Activated B cell treated with CpG ODN at 0.5 μM for 24 hours (primary cell): ENCODE measurements at regions not wholly inside any gene's neighbourhood (a gene's known extent, or its start where the extent isn't known, plus 50 kb on each side); places are given as distances from the start of the nearest gene placed in this dataset.

Experiments used
- ATAC-seq: fragments of 200-7000 bp; cut with Tn5 transposase; one replicate; pipeline ENCODE4 v1.10.0; 2021; ENCODE audit warnings: low read depth, mild to moderate bottlenecking, moderate library complexity
- CTCF ChIA-PET: fragments of 350-600 bp; sonication (Branson Sonifier 250); formaldehyde crosslinking; loops from one replicate; lab custom pipeline; 2021; ENCODE audit warnings: antibody characterized with exemption; lab: Charles Lee
- POLR2A ChIA-PET: fragments of 350-600 bp; sonication (Branson Sonifier 250); formaldehyde crosslinking; loops from one replicate; lab custom pipeline; 2021; ENCODE audit warnings: antibody characterized with exemption; lab: Charles Lee
- DNase-seq: peaks from one replicate; pipeline ENCODE4 v3.0.0; 2022
- H3K27ac Mint-ChIP-seq: one replicate; pipeline ENCODE4 v1.8.0; 2020; ENCODE audit warnings: mixed read lengths
- H3K27me3 Mint-ChIP-seq: one replicate; pipeline ENCODE4 v1.8.0; 2021; ENCODE audit warnings: mixed read lengths
- H3K36me3 Mint-ChIP-seq: one replicate; pipeline ENCODE4 v1.8.0; 2021; ENCODE audit warnings: low read depth, mixed read lengths
- H3K4me1 Mint-ChIP-seq: one replicate; pipeline ENCODE4 v1.8.0; 2021; ENCODE audit warnings: mixed read lengths
- H3K4me3 Mint-ChIP-seq: one replicate; pipeline ENCODE4 v1.8.0; 2020; ENCODE audit warnings: mild to moderate bottlenecking, mixed read lengths
- H3K9me3 Mint-ChIP-seq: one replicate; pipeline ENCODE4 v1.8.0; 2020; ENCODE audit warnings: mixed read lengths
- intact Hi-C: fragments of 100-400 bp; cut with micrococcal nuclease; formaldehyde crosslinking; loops from one replicate; pipeline ENCODE4 v1.15.1; 2024
- TF ChIP-seq, protein P1 (sequence below): fragments of 200-600 bp; IDR thresholded peaks from one replicate; pipeline ENCODE4 v1.8.0; 2022; ENCODE audit warnings: antibody characterized with exemption, mild to moderate bottlenecking

DNA sequence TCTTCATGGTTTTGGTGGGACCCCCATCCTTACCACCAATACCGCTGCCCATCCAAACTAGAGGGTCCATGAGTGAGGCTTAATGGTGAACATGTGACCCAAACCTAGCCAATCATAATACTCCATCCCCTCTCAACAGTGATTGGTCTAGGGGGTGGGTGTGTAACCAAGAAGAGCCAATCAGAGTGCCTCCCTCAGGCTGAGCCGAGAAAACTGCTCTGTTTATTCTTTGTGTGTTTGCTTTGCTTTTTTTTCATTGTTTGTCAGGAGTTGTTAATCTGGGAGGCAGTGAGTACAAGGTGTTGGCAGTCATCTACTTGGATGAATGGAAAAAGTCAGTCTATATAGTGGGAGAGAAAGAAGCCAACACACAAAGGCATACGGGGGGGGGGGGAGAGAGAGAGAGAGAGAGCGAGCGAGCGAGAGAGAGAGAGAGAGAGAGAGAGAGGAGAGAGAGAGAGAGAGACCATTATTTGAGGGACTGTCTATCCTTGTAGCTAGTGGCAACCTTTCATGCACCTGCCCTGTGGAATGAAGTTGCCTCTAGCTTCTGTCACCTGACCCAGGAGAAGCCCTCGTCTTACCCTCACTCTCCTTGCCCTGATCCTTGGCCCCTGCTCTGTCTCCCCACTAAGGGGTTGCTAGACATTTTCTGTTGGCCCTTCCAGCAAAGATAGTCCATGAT lies 441.7 kb downstream of the TYW1 start:
- H3K9me3 Mint-ChIP-seq: peaks cover 4% of the 10 kb centered on the region

DNA sequence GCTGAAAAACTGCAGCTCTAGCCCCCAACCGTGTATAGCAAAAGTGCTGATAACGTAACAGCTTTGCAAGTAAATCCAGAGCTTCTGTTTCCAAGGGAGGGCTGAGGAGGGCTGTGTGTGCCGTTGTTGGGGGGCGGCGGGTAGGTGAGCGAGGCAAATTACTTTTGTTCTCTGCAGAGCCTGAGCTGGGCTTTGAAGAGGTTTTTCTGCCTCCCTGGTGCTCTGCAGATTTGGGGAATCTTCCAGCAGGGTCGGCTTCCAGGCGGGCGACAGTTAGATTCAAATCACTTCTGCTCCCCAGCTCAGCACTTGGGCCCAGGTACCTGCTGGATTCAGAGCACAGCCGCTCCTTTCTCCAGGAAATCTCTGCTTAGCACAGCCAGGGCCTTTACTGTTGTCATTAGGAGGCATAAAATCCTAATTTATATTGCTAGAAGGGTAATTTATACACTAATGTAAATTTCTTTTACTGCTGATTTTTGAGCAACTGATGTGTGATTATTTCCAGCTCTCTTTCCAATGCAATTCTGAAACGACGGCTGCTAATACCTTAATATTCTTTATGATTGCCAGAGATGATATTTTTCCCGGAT lies 442.4 kb downstream of the TYW1 start:
- TF ChIP-seq, protein P1, sequence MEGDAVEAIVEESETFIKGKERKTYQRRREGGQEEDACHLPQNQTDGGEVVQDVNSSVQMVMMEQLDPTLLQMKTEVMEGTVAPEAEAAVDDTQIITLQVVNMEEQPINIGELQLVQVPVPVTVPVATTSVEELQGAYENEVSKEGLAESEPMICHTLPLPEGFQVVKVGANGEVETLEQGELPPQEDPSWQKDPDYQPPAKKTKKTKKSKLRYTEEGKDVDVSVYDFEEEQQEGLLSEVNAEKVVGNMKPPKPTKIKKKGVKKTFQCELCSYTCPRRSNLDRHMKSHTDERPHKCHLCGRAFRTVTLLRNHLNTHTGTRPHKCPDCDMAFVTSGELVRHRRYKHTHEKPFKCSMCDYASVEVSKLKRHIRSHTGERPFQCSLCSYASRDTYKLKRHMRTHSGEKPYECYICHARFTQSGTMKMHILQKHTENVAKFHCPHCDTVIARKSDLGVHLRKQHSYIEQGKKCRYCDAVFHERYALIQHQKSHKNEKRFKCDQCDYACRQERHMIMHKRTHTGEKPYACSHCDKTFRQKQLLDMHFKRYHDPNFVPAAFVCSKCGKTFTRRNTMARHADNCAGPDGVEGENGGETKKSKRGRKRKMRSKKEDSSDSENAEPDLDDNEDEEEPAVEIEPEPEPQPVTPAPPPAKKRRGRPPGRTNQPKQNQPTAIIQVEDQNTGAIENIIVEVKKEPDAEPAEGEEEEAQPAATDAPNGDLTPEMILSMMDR: no peak
- ChIA-PET POLR2A (no interaction called here), CTCF (no interaction called here)
- H3K36me3 Mint-ChIP-seq: no peaks in the 10 kb centered on the region
- H3K4me1 Mint-ChIP-seq: no peaks in the 10 kb centered on the region
- DNase-seq (no peak), ATAC-seq (no peak)
- intact Hi-C loops: no loop called here
- no peak overlapping the region for H3K4me3 Mint-ChIP-seq
- H3K27ac Mint-ChIP-seq: no peak overlapping the region
- peaks cover 2% of the 10 kb centered on the region for H3K9me3 Mint-ChIP-seq
- H3K27me3 Mint-ChIP-seq: no peaks in the 10 kb centered on the region

More for the DNA sequence above, 441.7 kb downstream of the TYW1 start:
- no peak overlapping the region for H3K4me3 Mint-ChIP-seq
- ChIA-PET POLR2A (no interaction called here), CTCF (no interaction called here)
- DNase-seq (no peak), ATAC-seq (no peak)
- H3K4me1 Mint-ChIP-seq: no peaks in the 10 kb centered on the region
- intact Hi-C loops: no loop called here
- TF ChIP-seq, protein P1: no peak
- H3K36me3 Mint-ChIP-seq: no peaks in the 10 kb centered on the region
- no peaks in the 10 kb centered on the region for H3K27me3 Mint-ChIP-seq
- H3K27ac Mint-ChIP-seq: no peak overlapping the region

DNA sequence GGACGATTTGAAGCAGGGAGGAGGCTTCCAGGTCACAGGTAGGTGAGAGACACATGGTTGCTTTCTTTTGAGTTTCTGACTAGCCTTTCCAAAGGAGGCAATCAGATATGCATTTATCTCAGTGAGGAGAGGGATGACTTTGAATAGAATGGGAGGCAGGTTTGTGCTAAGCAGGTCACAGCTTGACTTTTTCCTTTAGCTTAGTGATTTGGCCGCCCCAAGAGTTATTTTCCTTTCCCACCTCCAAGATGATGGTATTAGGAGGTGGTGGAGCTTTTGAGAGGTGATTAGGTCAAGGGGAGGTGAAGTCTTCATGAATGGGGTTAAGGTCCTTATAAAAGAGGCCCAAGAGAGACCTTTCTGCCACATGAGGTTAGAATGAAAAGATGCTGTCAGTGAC lies 443.7 kb downstream of the TYW1 start:
- Mint-ChIP-seq H3K9me3 (peaks cover 6% of the 10 kb centered on the region), H3K36me3 (no peaks in the 10 kb centered on the region), H3K4me1 (no peaks in the 10 kb centered on the region), H3K27ac (no peak overlapping the region), H3K27me3 (no peaks in the 10 kb centered on the region), H3K4me3 (no peak overlapping the region)
- CTCF ChIA-PET: no interaction called here
- POLR2A ChIA-PET: no interaction called here
- TF ChIP-seq, protein P1: no peak
- ATAC-seq (no peak), DNase-seq (no peak)
- intact Hi-C loops: no loop called here

DNA sequence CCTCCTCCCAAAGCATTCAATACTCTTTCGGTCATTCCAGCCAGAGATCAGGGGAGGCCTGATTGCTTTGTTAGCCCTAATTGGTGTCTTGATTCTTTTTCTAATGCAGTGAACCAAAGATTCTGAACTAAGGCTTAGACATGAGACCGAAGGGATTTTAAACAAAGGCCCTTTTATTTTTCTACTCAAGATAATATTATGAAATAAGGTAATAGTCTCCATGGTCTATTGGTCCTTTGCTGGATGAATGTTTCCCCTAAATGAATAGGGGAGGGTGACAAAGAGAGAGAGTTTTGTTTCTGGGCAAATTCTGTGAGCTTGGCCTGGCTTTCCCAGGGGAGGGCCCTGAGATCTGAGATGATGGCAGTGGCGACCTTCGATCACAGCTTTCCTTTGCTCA lies 449.1 kb downstream of the TYW1 start:
- H3K27ac Mint-ChIP-seq: no peak overlapping the region
- no peaks in the 10 kb centered on the region for H3K27me3 Mint-ChIP-seq
- H3K4me1 Mint-ChIP-seq: no peaks in the 10 kb centered on the region
- no peak for ATAC-seq
- H3K9me3 Mint-ChIP-seq: peaks cover 8% of the 10 kb centered on the region
- no peaks in the 10 kb centered on the region for H3K36me3 Mint-ChIP-seq
- H3K4me3 Mint-ChIP-seq: no peak overlapping the region
- no peak for DNase-seq
- ChIA-PET POLR2A (no interaction called here), CTCF (no interaction called here)
- TF ChIP-seq, protein P1: no peak
- intact Hi-C loops: no loop called here

DNA sequence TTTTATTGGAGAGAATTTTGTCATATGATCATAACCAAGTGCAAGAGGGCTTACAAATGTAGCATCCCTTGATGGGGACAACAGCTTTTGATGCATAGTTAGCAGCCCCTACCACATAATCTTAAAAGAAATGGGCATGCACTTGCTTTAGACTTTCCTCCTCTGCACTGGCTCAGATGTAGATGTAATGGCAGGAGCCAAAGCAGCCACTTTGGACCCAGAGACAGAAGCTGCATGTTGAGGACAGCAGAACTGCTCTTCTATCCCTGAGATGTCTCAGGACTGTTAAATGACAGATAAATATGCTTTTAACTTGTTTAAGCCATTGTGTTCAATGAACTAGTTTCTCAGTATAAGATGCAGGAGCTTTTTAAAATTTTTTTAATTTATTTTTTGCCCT lies 450.7 kb downstream of the TYW1 start:
- Mint-ChIP-seq H3K4me1 (no peaks in the 10 kb centered on the region), H3K27ac (no peak overlapping the region), H3K4me3 (no peak overlapping the region), H3K9me3 (peaks cover 8% of the 10 kb centered on the region), H3K27me3 (no peaks in the 10 kb centered on the region), H3K36me3 (no peaks in the 10 kb centered on the region)
- ChIA-PET CTCF (no interaction called here), POLR2A (no interaction called here)
- TF ChIP-seq, protein P1: no peak
- intact Hi-C loops: no loop called here
- ATAC-seq (no peak), DNase-seq (no peak)
